Keratinocyte (primary cell): ENCODE measurements at regions not wholly inside any gene's neighbourhood (a gene's known extent, or its start where the extent isn't known, plus 50 kb on each side); places are given as distances from the start of the nearest gene placed in this dataset.

Experiments
- DNase-seq: peaks from one replicate; pipeline ENCODE4 v3.0.0-alpha.2; 2011; ENCODE audit warnings: low read depth, missing footprints, low spot score
- FAIRE-seq: peaks from 2 replicates; lab custom pipeline; 2011; peaks lifted over from hg19 to GRCh38; lab: Jason Lieb, UNC
- H2AFZ ChIP-seq: 2 replicates; pipeline ENCODE4 v1.6.0; 2012; ENCODE audit warnings: low read length, control low read depth, inconsistent platforms; ENCODE audit not compliant: control insufficient read depth
- H3K27ac ChIP-seq: 2 replicates; pipeline ENCODE4 v1.5.1; 2011; ENCODE audit warnings: low read length; ENCODE audit not compliant: control insufficient read depth, insufficient read depth
- H3K27me3 ChIP-seq: 3 replicates; pipeline ENCODE4 v1.6.0; 2011; ENCODE audit warnings: low read length; ENCODE audit not compliant: control insufficient read depth, insufficient read depth; ENCODE audit errors: extremely low read depth
- H3K36me3 ChIP-seq, 2 experiments: 2 replicates in 1 of 2; 3 replicates in 1 of 2; pipeline ENCODE4 v1.5.1; 2011; ENCODE audit warnings: low read length in 2 of 2, mild to moderate bottlenecking in 1 of 2; ENCODE audit not compliant: control insufficient read depth in 2 of 2, insufficient read depth in 2 of 2; ENCODE audit errors: extremely low read depth in 1 of 2
- H3K4me1 ChIP-seq: 3 replicates; pipeline ENCODE4 v1.5.1; 2011; ENCODE audit warnings: low read length; ENCODE audit not compliant: control insufficient read depth, insufficient read depth; ENCODE audit errors: extremely low read depth
- H3K4me2 ChIP-seq: 3 replicates; pipeline ENCODE4 v1.6.0; 2011; ENCODE audit warnings: low read depth, low read length; ENCODE audit not compliant: control insufficient read depth, insufficient read depth; ENCODE audit errors: extremely low read depth
- H3K4me3 ChIP-seq, 3 experiments: fragments of 200-600 bp in 1 of 3; sonication (generic) in 1 of 3; 2 replicates in 2 of 3; 3 replicates in 1 of 3; pipeline ENCODE4 v1.5.1; 2011 to 2016; ENCODE audit warnings: low read length in 3 of 3, mild to moderate bottlenecking in 3 of 3, control low read depth in 2 of 3, inconsistent platforms in 1 of 3, low read depth in 1 of 3, mixed read lengths in 1 of 3, mixed run types in 1 of 3, moderate library complexity in 1 of 3; ENCODE audit not compliant: control insufficient read depth in 2 of 3, insufficient read depth in 2 of 3; ENCODE audit errors: extremely low read depth in 1 of 3
- H3K79me2 ChIP-seq: 2 replicates; pipeline ENCODE4 v1.6.0; 2012; ENCODE audit warnings: low read length; ENCODE audit not compliant: control insufficient read depth, insufficient read depth
- H3K9ac ChIP-seq: 3 replicates; pipeline ENCODE4 v1.6.0; 2011; ENCODE audit warnings: low read length; ENCODE audit not compliant: control insufficient read depth, insufficient read depth; ENCODE audit errors: extremely low read depth
- H3K9me1 ChIP-seq: 3 replicates; pipeline ENCODE4 v1.6.0; 2011; ENCODE audit warnings: low read length; ENCODE audit not compliant: control insufficient read depth, insufficient read depth; ENCODE audit errors: extremely low read depth
- H3K9me3 ChIP-seq: 2 replicates; pipeline ENCODE4 v1.5.1; 2012; ENCODE audit warnings: low read depth, low read length; ENCODE audit not compliant: control insufficient read depth
- H4K20me1 ChIP-seq: 3 replicates; pipeline ENCODE4 v1.6.0; 2011; ENCODE audit warnings: low read length; ENCODE audit not compliant: control insufficient read depth, insufficient read depth; ENCODE audit errors: extremely low read depth
- EZH2 ChIP-seq: IDR thresholded peaks from one replicate; pipeline ENCODE4 v1.6.1; 2012; ENCODE audit warnings: inconsistent platforms, mild to moderate bottlenecking, low read length, moderate library complexity
- dilution Hi-C: fragments of 300-500 bp; cut with MboI; formaldehyde crosslinking; loops from one replicate; pipeline ENCODE4 v1.7.0; 2020; ENCODE audit warnings: low sequenced_read_pairs; ENCODE audit not compliant: extremely low pct_ligation_motif_present
- TF ChIP-seq, protein P1 (sequence below), 3 experiments: IDR thresholded peaks in 1 of 3; conservative IDR thresholded peaks in 1 of 3; optimal IDR thresholded peaks in 1 of 3; 2 replicates in 2 of 3; 3 replicates in 1 of 3; pipeline versions ENCODE3 to v1.5.1; 2011; ENCODE audit warnings: low read length in 3 of 3, mild to moderate bottlenecking in 3 of 3, moderate library complexity in 2 of 3, control low read depth in 1 of 3, inconsistent platforms in 1 of 3; ENCODE audit not compliant: insufficient read depth in 2 of 3; ENCODE audit errors: extremely low read depth in 1 of 3

DNA sequence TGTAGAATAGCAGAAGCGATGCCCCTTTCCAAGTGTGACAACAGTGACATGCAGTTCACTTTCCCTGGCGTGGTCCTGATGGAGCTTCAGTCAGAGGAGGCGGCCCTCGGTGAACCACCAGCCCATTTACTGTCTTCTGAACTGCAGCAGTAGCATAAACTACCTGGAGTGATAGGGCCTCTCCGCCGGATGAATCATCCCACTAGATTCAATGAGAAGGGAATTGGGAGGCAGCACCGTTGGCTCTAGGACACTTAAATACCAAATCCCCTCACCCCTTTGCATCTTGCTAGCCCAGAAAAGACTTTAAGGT, 112.8 kb upstream of the GPR12 start:
- Histone ChIP-seq H3K9ac (no peak overlapping the region), H3K79me2 (no peaks in the 10 kb centered on the region), H3K27ac (no peak overlapping the region), H4K20me1 (no peaks in the 10 kb centered on the region), H3K36me3 (no peaks in the 10 kb centered on the region), H2AFZ (no peak overlapping the region), H3K27me3 (no peaks in the 10 kb centered on the region), H3K4me2 (no peak overlapping the region), H3K9me3 (no peaks in the 10 kb centered on the region), H3K4me3 (no peak overlapping the region), H3K4me1 (no peaks in the 10 kb centered on the region), H3K9me1 (no peaks in the 10 kb centered on the region)
- dilution Hi-C loops = no loop called here
- no peak for FAIRE-seq
- TF ChIP-seq, protein P1, sequence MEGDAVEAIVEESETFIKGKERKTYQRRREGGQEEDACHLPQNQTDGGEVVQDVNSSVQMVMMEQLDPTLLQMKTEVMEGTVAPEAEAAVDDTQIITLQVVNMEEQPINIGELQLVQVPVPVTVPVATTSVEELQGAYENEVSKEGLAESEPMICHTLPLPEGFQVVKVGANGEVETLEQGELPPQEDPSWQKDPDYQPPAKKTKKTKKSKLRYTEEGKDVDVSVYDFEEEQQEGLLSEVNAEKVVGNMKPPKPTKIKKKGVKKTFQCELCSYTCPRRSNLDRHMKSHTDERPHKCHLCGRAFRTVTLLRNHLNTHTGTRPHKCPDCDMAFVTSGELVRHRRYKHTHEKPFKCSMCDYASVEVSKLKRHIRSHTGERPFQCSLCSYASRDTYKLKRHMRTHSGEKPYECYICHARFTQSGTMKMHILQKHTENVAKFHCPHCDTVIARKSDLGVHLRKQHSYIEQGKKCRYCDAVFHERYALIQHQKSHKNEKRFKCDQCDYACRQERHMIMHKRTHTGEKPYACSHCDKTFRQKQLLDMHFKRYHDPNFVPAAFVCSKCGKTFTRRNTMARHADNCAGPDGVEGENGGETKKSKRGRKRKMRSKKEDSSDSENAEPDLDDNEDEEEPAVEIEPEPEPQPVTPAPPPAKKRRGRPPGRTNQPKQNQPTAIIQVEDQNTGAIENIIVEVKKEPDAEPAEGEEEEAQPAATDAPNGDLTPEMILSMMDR (optimal IDR thresholded peaks at IDR 0.05 in 1 of 3, IDR thresholded peaks at IDR 0.05 in 1 of 3, conservative IDR thresholded peaks at IDR 0.05 in 1 of 3; ENCODE audit: extremely low read depth in 1 of 3, insufficient read depth in 2 of 3, low read length in 3 of 3) = no peak
- TF ChIP-seq EZH2 = no peak
- no peak for DNase-seq

DNA sequence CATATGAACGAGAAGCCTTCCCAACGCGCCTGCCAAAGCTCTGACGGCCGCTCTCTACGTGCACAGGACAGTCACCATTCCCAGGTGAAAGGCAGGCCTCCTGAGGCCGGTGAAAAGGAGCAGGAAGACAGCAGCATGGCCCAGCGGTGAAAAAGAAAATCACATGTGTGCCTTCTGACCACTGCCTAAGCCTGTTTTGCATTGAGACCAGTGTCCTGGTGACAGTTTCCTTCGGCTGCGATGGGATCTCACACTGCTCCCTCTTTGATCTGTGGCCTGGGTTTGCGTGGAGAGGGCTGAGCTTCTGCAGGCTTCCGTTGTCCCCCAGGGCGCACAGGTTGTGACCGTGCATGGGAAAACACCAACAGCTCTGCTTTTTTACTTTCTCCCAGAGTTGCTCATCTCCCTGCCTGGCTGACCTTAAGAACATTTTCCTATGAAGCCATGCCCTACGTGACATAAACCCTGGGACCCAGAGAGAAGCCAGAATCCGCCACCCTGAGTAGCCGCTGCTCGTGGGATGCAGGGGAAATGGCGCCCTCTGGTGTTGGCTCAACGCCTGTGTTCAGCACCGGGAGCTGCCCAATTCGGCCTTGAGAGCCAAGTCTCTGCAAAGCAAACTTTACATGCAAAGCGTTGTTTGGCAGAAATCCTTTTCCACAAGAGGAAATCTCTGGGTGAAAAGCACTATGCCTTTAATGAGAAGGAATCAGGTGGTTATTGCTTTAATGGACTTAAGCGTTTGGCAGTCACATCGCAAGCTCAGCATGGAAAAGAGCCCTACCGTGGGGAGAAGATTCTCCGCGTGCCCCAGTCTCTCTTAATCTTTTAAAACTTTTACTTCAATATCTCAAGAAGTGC, 112.2 kb upstream of the GPR12 start:
- no peak for DNase-seq
- dilution Hi-C loops = no loop called here
- no peak for TF ChIP-seq EZH2
- TF ChIP-seq, protein P1 (optimal IDR thresholded peaks at IDR 0.05 in 1 of 3, IDR thresholded peaks at IDR 0.05 in 1 of 3, conservative IDR thresholded peaks at IDR 0.05 in 1 of 3; ENCODE audit: extremely low read depth in 1 of 3, insufficient read depth in 2 of 3, low read length in 3 of 3) = peak; percentile 68 to 80 (median 78)

More for the DNA sequence above, 112.2 kb upstream of the GPR12 start:
- Histone ChIP-seq H3K9me1 (no peaks in the 10 kb centered on the region), H3K4me2 (no peak overlapping the region), H3K27me3 (no peaks in the 10 kb centered on the region), H3K27ac (no peak overlapping the region), H3K9ac (no peak overlapping the region), H3K4me3 (no peak overlapping the region), H2AFZ (no peak overlapping the region), H3K9me3 (no peaks in the 10 kb centered on the region), H3K36me3 (no peaks in the 10 kb centered on the region), H3K4me1 (no peaks in the 10 kb centered on the region), H4K20me1 (no peaks in the 10 kb centered on the region), H3K79me2 (no peaks in the 10 kb centered on the region)
- no peak for FAIRE-seq
